ENCODE measurements at regions not wholly inside any gene's neighbourhood (a gene's known extent, or its start where the extent isn't known, plus 50 kb on each side); places are given as distances from the start of the nearest gene placed in this dataset.

GRCh38 chr4:96260064-96260682 is 420.3 kb downstream of the PDHA2 start (continued):
- TF ChIP-seq POU6F1 (CRISPR knock-in tag; IDR thresholded peaks at IDR 0.05; ENCODE audit: borderline replicate concordance, low read depth) (no peak), GLIS3 (CRISPR knock-in tag; IDR thresholded peaks at IDR 0.05) (no peak), ZNF8 (CRISPR knock-in tag; IDR thresholded peaks at IDR 0.05) (no peak), TSHZ2 (CRISPR knock-in tag; IDR thresholded peaks at IDR 0.05) (no peak), ZFP3 (CRISPR knock-in tag; IDR thresholded peaks at IDR 0.05) (no peak), CSRNP3 (CRISPR knock-in tag; IDR thresholded peaks at IDR 0.05) (no peak)

GRCh38 chr4:96262057-96262456 is 422.2 kb downstream of the PDHA2 start:
- ATAC-seq: no peak
- TF ChIP-seq ZFP30 (CRISPR knock-in tag; IDR thresholded peaks at IDR 0.05): no peak
- TF ChIP-seq TSHZ2 (CRISPR knock-in tag; IDR thresholded peaks at IDR 0.05): no peak

- no peak for ATAC-seq
- TF ChIP-seq BACH2 (CRISPR knock-in tag; IDR thresholded peaks at IDR 0.05; ENCODE audit: borderline replicate concordance): no peak
- no peak for TF ChIP-seq SNAI2 (CRISPR knock-in tag; IDR thresholded peaks at IDR 0.05)
Observed at GRCh38 chr4:96263291-96263690, 423.4 kb downstream of the PDHA2 start.

- ATAC-seq: no peak
- no peak for TF ChIP-seq ESRRG (CRISPR knock-in tag; IDR thresholded peaks at IDR 0.05)
- TF ChIP-seq PPARA (CRISPR knock-in tag; IDR thresholded peaks at IDR 0.05; ENCODE audit: borderline replicate concordance): no peak
- no peak for TF ChIP-seq POU6F1 (CRISPR knock-in tag; IDR thresholded peaks at IDR 0.05; ENCODE audit: borderline replicate concordance, low read depth)
- no peak for TF ChIP-seq CSDC2 (CRISPR knock-in tag; IDR thresholded peaks at IDR 0.05)
- no peak for TF ChIP-seq ZFP3 (CRISPR knock-in tag; IDR thresholded peaks at IDR 0.05)
- no peak for TF ChIP-seq ISL1 (CRISPR knock-in tag; IDR thresholded peaks at IDR 0.05)
- TF ChIP-seq GLIS3 (CRISPR knock-in tag; IDR thresholded peaks at IDR 0.05): no peak
- TF ChIP-seq CSRNP3 (CRISPR knock-in tag; IDR thresholded peaks at IDR 0.05): no peak
- TF ChIP-seq ZFP30 (CRISPR knock-in tag; IDR thresholded peaks at IDR 0.05): no peak
- TF ChIP-seq BACH2 (CRISPR knock-in tag; IDR thresholded peaks at IDR 0.05; ENCODE audit: borderline replicate concordance): no peak
- TF ChIP-seq CREB5 (CRISPR knock-in tag; IDR thresholded peaks at IDR 0.05; ENCODE audit: low read depth): no peak
- TF ChIP-seq ARNTL (CRISPR knock-in tag; IDR thresholded peaks at IDR 0.05; ENCODE audit: borderline replicate concordance, low read depth): no peak
- TF ChIP-seq OSR1 (CRISPR knock-in tag; IDR thresholded peaks at IDR 0.05): no peak
- no peak for TF ChIP-seq TSHZ2 (CRISPR knock-in tag; IDR thresholded peaks at IDR 0.05)
- no peak for TF ChIP-seq SNAI2 (CRISPR knock-in tag; IDR thresholded peaks at IDR 0.05)
- no peak for TF ChIP-seq TOX (CRISPR knock-in tag; IDR thresholded peaks at IDR 0.05; ENCODE audit: borderline replicate concordance)
Observed at GRCh38 chr4:96264941-96265463, 425.1 kb downstream of the PDHA2 start.
